GM21423 (cell line): ENCODE measurements at regions not wholly inside any gene's neighbourhood (a gene's known extent, or its start where the extent isn't known, plus 50 kb on each side); places are given as distances from the start of the nearest gene placed in this dataset.
"Not testable (repeated sequence)": the region's sequence is repeated elsewhere in the genome, so short reads cannot be mapped to it uniquely, and the experiment has no call there.

ENCODE experiments used
- ATAC-seq: cut with Tn5 transposase; IDR thresholded peaks from one replicate; pipeline ENCODE4 v1.9.1; 2021; ENCODE audit warnings: mild to moderate bottlenecking, moderate library complexity; ENCODE audit not compliant: unreplicated experiment

GRCh38 chr10:36766415-36766810, 359.0 kb upstream of the ANKRD30A start:
- no peak for ATAC-seq

- no peak for ATAC-seq
Measured at GRCh38 chr10:36765782-36766414, 359.5 kb upstream of the ANKRD30A start.

GRCh38 chr10:36764823-36765222, 360.6 kb upstream of the ANKRD30A start:
- ATAC-seq: no peak

- ATAC-seq: no peak
Measured at GRCh38 chr10:36761121-36761520, 364.3 kb upstream of the ANKRD30A start.

- no peak for ATAC-seq
Measured at GRCh38 chr10:36759141-36759805, 366.1 kb upstream of the ANKRD30A start.

GRCh38 chr10:36748128-36748871, 377.1 kb upstream of the ANKRD30A start:
- ATAC-seq: no peak

GRCh38 chr10:36739884-36740445, 385.4 kb upstream of the ANKRD30A start:
- no peak for ATAC-seq

GRCh38 chr10:36738738-36739431, 386.5 kb upstream of the ANKRD30A start:
- no peak for ATAC-seq

- no peak for ATAC-seq
Measured at GRCh38 chr10:36736311-36736710, 389.1 kb upstream of the ANKRD30A start.

GRCh38 chr10:36734590-36734989, 390.8 kb upstream of the ANKRD30A start:
- not testable (repeated sequence) for ATAC-seq

- ATAC-seq: no peak
Measured at GRCh38 chr10:36730316-36730715, 395.1 kb upstream of the ANKRD30A start.

- ATAC-seq: no peak
Measured at GRCh38 chr10:36728626-36729025, 396.8 kb upstream of the ANKRD30A start.

GRCh38 chr10:36725581-36726520, 399.5 kb upstream of the ANKRD30A start:
- ATAC-seq: no peak

- ATAC-seq: no peak
Measured at GRCh38 chr10:36722777-36723176, 402.6 kb upstream of the ANKRD30A start.

- ATAC-seq: no peak
Measured at GRCh38 chr10:36721871-36722270, 403.5 kb upstream of the ANKRD30A start.

GRCh38 chr10:36720895-36721294, 404.5 kb upstream of the ANKRD30A start:
- ATAC-seq: no peak

- ATAC-seq: no peak
Measured at GRCh38 chr10:36717118-36717517, 408.3 kb upstream of the ANKRD30A start.

GRCh38 chr10:36716291-36716690, 409.1 kb upstream of the ANKRD30A start:
- ATAC-seq: no peak

GRCh38 chr10:36712695-36713094, 412.7 kb upstream of the ANKRD30A start:
- ATAC-seq: no peak

- no peak for ATAC-seq
Measured at GRCh38 chr10:36711361-36711760, 414.0 kb upstream of the ANKRD30A start.
